ENCODE measurements at regions not wholly inside any gene's neighbourhood (a gene's known extent, or its start where the extent isn't known, plus 50 kb on each side); places are given as distances from the start of the nearest gene placed in this dataset.

GRCh38 chr11:81866896-81867295, 866.8 kb downstream of the FAM181B start:
- no peaks in the 10 kb centered on the region for H3K36me3 ChIP-seq (ENCODE audit: control insufficient read depth, insufficient read depth, low read length)
- H3K4me3 ChIP-seq (ENCODE audit: low read depth in 2 of 2, low read length in 2 of 2), result no peak overlapping the region
- ChIA-PET CTCF (no interaction called here), POLR2A (interaction anchor here (0.6 kb wide), 1 partner anchor 48 kb away, joined by 3 read pairs; no protein-coding TSS in a partner anchor)
- H3K4me1 ChIP-seq (ENCODE audit: control insufficient read depth, insufficient read depth, low read length), result no peaks in the 10 kb centered on the region
- in situ Hi-C loops (cut with HindIII; ENCODE audit: low pct_unique_long_range_greater_than_20kb, low sequenced_read_pairs) (no loop called here), intact Hi-C loops (cut with micrococcal nuclease; ENCODE audit: unreplicated experiment) (no loop called here)
- no peak overlapping the region for H3K27ac ChIP-seq (ENCODE audit: low read length)
- BruUV-seq (replicated peaks), result no TSS peak
- TF ChIP-seq CTCF (IDR thresholded peaks at IDR 0.05) (no peak), SIN3A (IDR thresholded peaks at IDR 0.05; ENCODE audit: borderline replicate concordance, insufficient read depth, low read depth, low read length) (no peak)
- DNase-seq (ENCODE audit: low read depth, low spot score), result no peak
- H3K27me3 ChIP-seq (ENCODE audit: control insufficient read depth, insufficient read depth, low read length), result no peaks in the 10 kb centered on the region
- ATAC-seq, result no peak
- H3K9me3 ChIP-seq (ENCODE audit: control insufficient read depth, insufficient read depth, low read depth, low read length), result no peaks in the 10 kb centered on the region

DNA sequence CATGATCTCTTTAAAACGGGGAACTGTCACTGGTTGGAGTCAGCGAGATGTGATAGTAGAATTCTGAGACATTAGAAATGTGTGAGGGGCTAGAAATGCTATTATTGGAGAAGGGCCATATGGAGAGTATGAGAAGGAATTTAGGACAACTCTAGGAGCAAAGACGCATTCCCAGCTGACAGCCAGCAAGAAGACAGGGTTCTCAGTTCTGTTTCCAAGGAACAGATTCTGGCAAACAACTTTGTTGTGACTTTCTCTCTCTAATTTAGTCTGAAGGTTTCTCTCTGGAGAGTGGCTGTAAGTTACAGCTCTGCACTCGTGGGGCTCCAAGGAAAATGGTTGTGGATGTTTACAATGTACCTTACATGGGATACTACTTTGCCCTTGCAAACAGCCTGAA, 876.3 kb downstream of the FAM181B start:
- ChIA-PET POLR2A (no interaction called here), CTCF (no interaction called here)
- intact Hi-C loops (cut with micrococcal nuclease; ENCODE audit: unreplicated experiment), result no loop called here
- no peaks in the 10 kb centered on the region for H3K36me3 ChIP-seq (ENCODE audit: control insufficient read depth, insufficient read depth, low read length)
- in situ Hi-C loops (cut with HindIII; ENCODE audit: low pct_unique_long_range_greater_than_20kb, low sequenced_read_pairs), result no loop called here
- H3K27ac ChIP-seq (ENCODE audit: low read length), result no peak overlapping the region
- TF ChIP-seq CTCF (IDR thresholded peaks at IDR 0.05) (no peak), TCF7L2 (IDR thresholded peaks at IDR 0.05; ENCODE audit: low read depth, low read length) (no peak), SIN3A (IDR thresholded peaks at IDR 0.05; ENCODE audit: borderline replicate concordance, insufficient read depth, low read depth, low read length) (no peak), POLR2AphosphoS5 (IDR thresholded peaks at IDR 0.05; ENCODE audit: low read depth, low read length) (no peak)
- TF ChIP-seq, protein P1, sequence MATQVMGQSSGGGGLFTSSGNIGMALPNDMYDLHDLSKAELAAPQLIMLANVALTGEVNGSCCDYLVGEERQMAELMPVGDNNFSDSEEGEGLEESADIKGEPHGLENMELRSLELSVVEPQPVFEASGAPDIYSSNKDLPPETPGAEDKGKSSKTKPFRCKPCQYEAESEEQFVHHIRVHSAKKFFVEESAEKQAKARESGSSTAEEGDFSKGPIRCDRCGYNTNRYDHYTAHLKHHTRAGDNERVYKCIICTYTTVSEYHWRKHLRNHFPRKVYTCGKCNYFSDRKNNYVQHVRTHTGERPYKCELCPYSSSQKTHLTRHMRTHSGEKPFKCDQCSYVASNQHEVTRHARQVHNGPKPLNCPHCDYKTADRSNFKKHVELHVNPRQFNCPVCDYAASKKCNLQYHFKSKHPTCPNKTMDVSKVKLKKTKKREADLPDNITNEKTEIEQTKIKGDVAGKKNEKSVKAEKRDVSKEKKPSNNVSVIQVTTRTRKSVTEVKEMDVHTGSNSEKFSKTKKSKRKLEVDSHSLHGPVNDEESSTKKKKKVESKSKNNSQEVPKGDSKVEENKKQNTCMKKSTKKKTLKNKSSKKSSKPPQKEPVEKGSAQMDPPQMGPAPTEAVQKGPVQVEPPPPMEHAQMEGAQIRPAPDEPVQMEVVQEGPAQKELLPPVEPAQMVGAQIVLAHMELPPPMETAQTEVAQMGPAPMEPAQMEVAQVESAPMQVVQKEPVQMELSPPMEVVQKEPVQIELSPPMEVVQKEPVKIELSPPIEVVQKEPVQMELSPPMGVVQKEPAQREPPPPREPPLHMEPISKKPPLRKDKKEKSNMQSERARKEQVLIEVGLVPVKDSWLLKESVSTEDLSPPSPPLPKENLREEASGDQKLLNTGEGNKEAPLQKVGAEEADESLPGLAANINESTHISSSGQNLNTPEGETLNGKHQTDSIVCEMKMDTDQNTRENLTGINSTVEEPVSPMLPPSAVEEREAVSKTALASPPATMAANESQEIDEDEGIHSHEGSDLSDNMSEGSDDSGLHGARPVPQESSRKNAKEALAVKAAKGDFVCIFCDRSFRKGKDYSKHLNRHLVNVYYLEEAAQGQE (IDR thresholded peaks at IDR 0.05; ENCODE audit: insufficient read depth in 1 of 2, low read depth in 2 of 2, low read length in 1 of 2), result no peak
- H3K4me3 ChIP-seq (ENCODE audit: low read depth in 2 of 2, low read length in 2 of 2), result no peak overlapping the region
- no peaks in the 10 kb centered on the region for H3K4me1 ChIP-seq (ENCODE audit: control insufficient read depth, insufficient read depth, low read length)
- ATAC-seq (no peak), DNase-seq (ENCODE audit: low read depth, low spot score) (no peak)
- BruUV-seq (replicated peaks), result no TSS peak
- no peaks in the 10 kb centered on the region for H3K9me3 ChIP-seq (ENCODE audit: control insufficient read depth, insufficient read depth, low read depth, low read length)
- no peaks in the 10 kb centered on the region for H3K27me3 ChIP-seq (ENCODE audit: control insufficient read depth, insufficient read depth, low read length)

- intact Hi-C loops (cut with micrococcal nuclease; ENCODE audit: unreplicated experiment), result no loop called here
- POLR2A ChIA-PET, result no interaction called here
Measured at GRCh38 chr11:81853791-81854190, 879.9 kb downstream of the FAM181B start.

More at GRCh38 chr11:81853791-81854190, 879.9 kb downstream of the FAM181B start:
- H3K27me3 ChIP-seq (ENCODE audit: control insufficient read depth, insufficient read depth, low read length), result no peaks in the 10 kb centered on the region
- ATAC-seq (no peak), DNase-seq (ENCODE audit: low read depth, low spot score) (no peak)
- in situ Hi-C loops (cut with HindIII; ENCODE audit: low pct_unique_long_range_greater_than_20kb, low sequenced_read_pairs), result no loop called here
- no peak overlapping the region for H3K4me3 ChIP-seq (ENCODE audit: low read depth in 2 of 2, low read length in 2 of 2)
- no peak for TF ChIP-seq CTCF (IDR thresholded peaks at IDR 0.05)
- no peak for TF ChIP-seq POLR2AphosphoS5 (IDR thresholded peaks at IDR 0.05; ENCODE audit: low read depth, low read length)
- TF ChIP-seq TCF7L2 (IDR thresholded peaks at IDR 0.05; ENCODE audit: low read depth, low read length), result no peak
- no peak for TF ChIP-seq SIN3A (IDR thresholded peaks at IDR 0.05; ENCODE audit: borderline replicate concordance, insufficient read depth, low read depth, low read length)
- TF ChIP-seq, protein P1 (IDR thresholded peaks at IDR 0.05; ENCODE audit: insufficient read depth in 1 of 2, low read depth in 2 of 2, low read length in 1 of 2), result no peak
- H3K36me3 ChIP-seq (ENCODE audit: control insufficient read depth, insufficient read depth, low read length), result no peaks in the 10 kb centered on the region
- H3K9me3 ChIP-seq (ENCODE audit: control insufficient read depth, insufficient read depth, low read depth, low read length), result no peaks in the 10 kb centered on the region
- H3K4me1 ChIP-seq (ENCODE audit: control insufficient read depth, insufficient read depth, low read length), result no peaks in the 10 kb centered on the region
- BruUV-seq (replicated peaks), result no TSS peak
- CTCF ChIA-PET, result no interaction called here
- H3K27ac ChIP-seq (ENCODE audit: low read length), result no peak overlapping the region

Data from Panc1 (cell line).